ENCODE measurements at regions not wholly inside any gene's neighbourhood (a gene's known extent, or its start where the extent isn't known, plus 50 kb on each side); places are given as distances from the start of the nearest gene placed in this dataset.

GRCh38 chr6:67680297-67680932 is 954.7 kb upstream of the ADGRB3 start:
- CTCF ChIA-PET (ENCODE audit: partially characterized antibody), result no interaction called here
- no peak overlapping the region for H2BK12ac ChIP-seq (ENCODE audit: low read depth, low read length)
- H4K8ac ChIP-seq (ENCODE audit: extremely low read depth, insufficient read depth, low read length), result no peak overlapping the region
- H3K27me3 ChIP-seq (replicated peaks in 1 of 4; ENCODE audit: control insufficient read depth in 3 of 4, extremely low read depth in 1 of 4, insufficient read depth in 3 of 4, low read length in 3 of 4), result no peaks in the 10 kb centered on the region
- H4K91ac ChIP-seq (replicated peaks; ENCODE audit: insufficient read length, low read length), result no peak overlapping the region
- H3K36me3 ChIP-seq (ENCODE audit: control insufficient read depth in 2 of 4, insufficient read depth in 4 of 4, low read length in 3 of 4), result no peaks in the 10 kb centered on the region
- no peak overlapping the region for H2AK5ac ChIP-seq (ENCODE audit: low read depth, low read length)
- FAIRE-seq (no peak), DNase-seq (ENCODE audit: low read depth in 1 of 2, low spot score in 2 of 2) (no peak)
- H2BK5ac ChIP-seq (ENCODE audit: low read depth, low read length), result no peak overlapping the region
- no peaks in the 10 kb centered on the region; the same call in 1 of the 2 replicates for H3K23me2 ChIP-seq (ENCODE audit: low read depth, low read length)
- no peaks in the 10 kb centered on the region for H3K4me1 ChIP-seq (replicated peaks in 1 of 4; ENCODE audit: control insufficient read depth in 3 of 4, insufficient read depth in 4 of 4, low read length in 3 of 4)
- no peaks in the 10 kb centered on the region for H3K79me1 ChIP-seq (ENCODE audit: low read depth, low read length)
- no peak overlapping the region for H3K4me2 ChIP-seq (ENCODE audit: insufficient read depth in 1 of 2, low read depth in 2 of 2, low read length in 2 of 2)
- no peak overlapping the region for H2BK15ac ChIP-seq (ENCODE audit: low read length)
- POLR2A ChIA-PET (ENCODE audit: partially characterized antibody), result no interaction called here
- no peak overlapping the region for H3K18ac ChIP-seq (ENCODE audit: extremely low read depth, low read length)
- H3K9me3 ChIP-seq (ENCODE audit: insufficient read depth in 2 of 2, low read depth in 1 of 2, low read length in 1 of 2), result peaks cover 2 to 4% of the 10 kb centered on the region in 2 experiments; a peak in 2 of 4 replicates
- no peak overlapping the region for H3K14ac ChIP-seq (ENCODE audit: insufficient read length)
- no peak overlapping the region for H3K4ac ChIP-seq (replicated peaks; ENCODE audit: insufficient read length, low read depth, low read length)
- no peak overlapping the region for H2BK20ac ChIP-seq (ENCODE audit: low read length)
- no peak overlapping the region for H2AFZ ChIP-seq (ENCODE audit: low read length)
- no peak overlapping the region for H3K23ac ChIP-seq (ENCODE audit: insufficient read length)
- no peak overlapping the region for H4K5ac ChIP-seq (ENCODE audit: insufficient read length, low read depth, low read length)
- no peaks in the 10 kb centered on the region for H4K20me1 ChIP-seq (replicated peaks in 1 of 2; ENCODE audit: control insufficient read depth in 1 of 2, insufficient read depth in 2 of 2, low read length in 2 of 2)
- no peak overlapping the region for H3K4me3 ChIP-seq (ENCODE audit: extremely low read depth in 1 of 4, insufficient read depth in 2 of 4, low read depth in 3 of 4, low read length in 4 of 4)
- 91% methylated on average over 2 of the region's 2 CpGs; no CpG with 5 or more reads in 1 of the 2 experiments for WGBS, 2 experiments (ENCODE audit: extremely low coverage in 1 of 2, insufficient coverage in 1 of 2, insufficient read length in 1 of 2, insufficient replicate concordance in 2 of 2, low coverage in 1 of 2, low lambda C conversion rate in 2 of 2, missing lambda C conversion rate in 1 of 2)
- H3K79me2 ChIP-seq (ENCODE audit: control insufficient read depth in 1 of 2, insufficient read depth in 2 of 2, low read length in 2 of 2), result no peaks in the 10 kb centered on the region
- no peak overlapping the region for H2BK120ac ChIP-seq (replicated peaks; ENCODE audit: low read depth, low read length)
- H3K9ac ChIP-seq (replicated peaks in 1 of 4; ENCODE audit: extremely low read depth in 1 of 4, low read depth in 3 of 4, low read length in 3 of 4), result no peak overlapping the region
- no peak overlapping the region for H3K56ac ChIP-seq (replicated peaks; ENCODE audit: insufficient read length, low read depth, low read length)
- H3K27ac ChIP-seq (ENCODE audit: low read depth, low read length), result no peak overlapping the region
- no peak for TF ChIP-seq KDM1A (IDR thresholded peaks at IDR 0.05; ENCODE audit: borderline replicate concordance, low read length)
- TF ChIP-seq ASH2L (IDR thresholded peaks at IDR 0.05; ENCODE audit: low read length), result no peak
- TF ChIP-seq TCF12 (IDR thresholded peaks at IDR 0.05; ENCODE audit: low read depth, low read length), result no peak
- TF ChIP-seq TAF1 (IDR thresholded peaks at IDR 0.05; ENCODE audit: low read depth, low read length), result no peak
- no peak for TF ChIP-seq RFX5 (IDR thresholded peaks at IDR 0.05; ENCODE audit: borderline replicate concordance, low read depth, low read length)
- no peak for TF ChIP-seq USF2 (IDR thresholded peaks at IDR 0.05; ENCODE audit: low read length)
- TF ChIP-seq MAX (IDR thresholded peaks at IDR 0.05), result no peak
- no peak for TF ChIP-seq CTCF (IDR thresholded peaks at IDR 0.05; ENCODE audit: control extremely low read depth in 1 of 3, insufficient read depth in 1 of 3, low read depth in 1 of 3, low read length in 3 of 3)
- TF ChIP-seq KDM4A (IDR thresholded peaks at IDR 0.05; ENCODE audit: low read depth, low read length, severe bottlenecking), result no peak
- TF ChIP-seq TAF7 (optimal IDR thresholded peaks at IDR 0.05; ENCODE audit: borderline replicate concordance, low read depth, low read length), result no peak

Data from H1 (cell line).